Epithelial cell of esophagus (primary cell): ENCODE measurements at regions not wholly inside any gene's neighbourhood (a gene's known extent, or its start where the extent isn't known, plus 50 kb on each side); places are given as distances from the start of the nearest gene placed in this dataset.

ENCODE experiments used
- DNase-seq: peaks from one replicate; pipeline ENCODE4 v3.0.0; 2010; ENCODE audit warnings: low read depth
- H3K4me3 ChIP-seq: 2 replicates; pipeline ENCODE4 v1.5.1; 2011; ENCODE audit warnings: mild to moderate bottlenecking, low read length, control low read depth
- CTCF ChIP-seq: IDR thresholded peaks from 2 replicates; pipeline ENCODE4 v1.5.1; 2011; ENCODE audit warnings: low read depth, mild to moderate bottlenecking, low read length, control low read depth, inconsistent platforms; ENCODE audit not compliant: insufficient read depth; ENCODE audit errors: missing control alignments

GRCh38 chr14:99026471-99026870, 245.5 kb downstream of the BCL11B start:
- no peak for DNase-seq
- H3K4me3 ChIP-seq, result no peak overlapping the region
- no peak for TF ChIP-seq CTCF

DNA sequence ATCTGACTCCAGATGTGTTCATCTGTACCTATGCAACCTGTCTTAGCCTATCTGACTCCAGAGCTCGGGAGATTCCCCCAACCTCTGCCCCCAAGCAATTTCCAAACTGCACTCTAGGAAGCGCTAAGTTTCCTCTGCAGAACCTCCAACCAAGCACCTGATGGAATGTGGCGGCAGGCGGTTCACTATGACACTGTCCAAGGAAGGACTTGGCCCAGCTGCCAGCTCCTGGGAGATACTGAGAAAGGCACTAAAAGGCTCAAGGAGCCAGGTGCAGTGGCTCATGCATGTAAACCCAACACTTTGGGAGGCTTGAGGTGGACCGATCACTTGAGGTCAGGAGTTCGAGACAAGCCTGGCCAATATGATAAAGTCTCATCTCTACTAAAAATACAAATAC, 244.0 kb downstream of the BCL11B start:
- TF ChIP-seq CTCF, result no peak
- no peak for DNase-seq
- no peak overlapping the region for H3K4me3 ChIP-seq

DNA sequence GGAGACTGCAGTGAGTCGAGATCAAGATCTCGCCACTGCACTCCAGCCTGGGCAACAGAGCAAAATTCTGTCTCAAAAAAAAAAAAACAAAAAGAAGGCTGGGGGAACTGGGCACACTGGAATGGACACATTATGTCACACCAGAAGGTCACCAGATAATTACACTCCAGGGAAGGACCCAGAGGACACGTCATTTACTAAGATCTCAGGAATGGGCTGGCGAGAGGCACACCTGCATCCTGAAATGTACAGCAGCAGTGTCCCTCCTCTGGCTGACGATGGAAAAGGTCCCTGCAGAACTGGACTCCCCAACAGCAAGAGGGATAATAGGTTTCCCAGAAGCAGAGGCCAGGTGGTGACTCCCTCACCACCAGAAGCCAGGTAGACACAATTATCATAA, 243.5 kb downstream of the BCL11B start:
- no peak for TF ChIP-seq CTCF
- DNase-seq, result no peak
- no peak overlapping the region for H3K4me3 ChIP-seq

- DNase-seq, result no peak
- H3K4me3 ChIP-seq, result no peak overlapping the region
- no peak for TF ChIP-seq CTCF
Observed at GRCh38 chr14:99029145-99029915, 242.7 kb downstream of the BCL11B start.

GRCh38 chr14:99029916-99030305, 242.1 kb downstream of the BCL11B start:
- no peak for TF ChIP-seq CTCF
- H3K4me3 ChIP-seq, result no peak overlapping the region
- DNase-seq, result no peak

- H3K4me3 ChIP-seq, result no peak overlapping the region
- TF ChIP-seq CTCF, result no peak
- DNase-seq, result no peak
Observed at GRCh38 chr14:99030454-99030853, 241.5 kb downstream of the BCL11B start.

- H3K4me3 ChIP-seq, result no peak overlapping the region
- no peak for TF ChIP-seq CTCF
- DNase-seq, result no peak
Observed at GRCh38 chr14:99032759-99033158, 239.2 kb downstream of the BCL11B start.
